Upper lobe of right lung (tissue), 1 donor: ENCODE measurements at regions not wholly inside any gene's neighbourhood (a gene's known extent, or its start where the extent isn't known, plus 50 kb on each side); places are given as distances from the start of the nearest gene placed in this dataset.

Experiments
- ATAC-seq: fragments of 200-7000 bp; cut with Tn5 transposase; one replicate; pipeline ENCODE4 v1.9.1; 2020; ENCODE audit warnings: mild to moderate bottlenecking, moderate library complexity
- DNase-seq: peaks from one replicate; pipeline ENCODE4 v3.0.0-alpha.2; 2020
- H3K27ac ChIP-seq: fragments of 200-600 bp; one replicate; pipeline ENCODE4 v1.8.0; 2022
- H3K27me3 ChIP-seq: fragments of 200-600 bp; one replicate; pipeline ENCODE4 v1.8.0; 2022; ENCODE audit warnings: mild to moderate bottlenecking
- H3K36me3 ChIP-seq: fragments of 200-600 bp; one replicate; pipeline ENCODE4 v1.8.0; 2022
- H3K4me1 ChIP-seq: fragments of 200-600 bp; one replicate; pipeline ENCODE4 v1.8.0; 2022
- H3K4me3 ChIP-seq: fragments of 200-600 bp; one replicate; pipeline ENCODE4 v1.8.0; 2022; ENCODE audit warnings: mild to moderate bottlenecking
- H3K9me3 ChIP-seq: fragments of 200-600 bp; one replicate; pipeline ENCODE4 v1.8.0; 2022
- CTCF ChIP-seq: fragments of 200-600 bp; IDR thresholded peaks from one replicate; pipeline ENCODE4 v1.8.0; 2022; ENCODE audit warnings: antibody characterized with exemption
- intact Hi-C: fragments of 100-400 bp; cut with DNase I; formaldehyde crosslinking; loops from one replicate; pipeline ENCODE4 v1.11.0; 2022
- donor health status: DM: no; HTN: yes; CAD: no; lungs with severe emphysema.

GRCh38 chr13:31433746-31434145 is 234.0 kb downstream of the B3GLCT start:
- DNase-seq, result no peak
- Histone ChIP-seq H3K27ac (no peak overlapping the region), H3K36me3 (no peaks in the 10 kb centered on the region), H3K4me1 (no peaks in the 10 kb centered on the region), H3K27me3 (no peaks in the 10 kb centered on the region), H3K4me3 (no peak overlapping the region), H3K9me3 (no peaks in the 10 kb centered on the region)
- no peak for TF ChIP-seq CTCF
- intact Hi-C loops, result loop anchor here (10.0 kb wide), 1 partner anchor 301 kb away; the partner anchor contains the start of gene RXFP2
- ATAC-seq, result no peak

- no peak overlapping the region for H3K27ac ChIP-seq
- no peak overlapping the region for H3K4me3 ChIP-seq
- H3K4me1 ChIP-seq, result no peaks in the 10 kb centered on the region
- H3K27me3 ChIP-seq, result no peaks in the 10 kb centered on the region
- no peaks in the 10 kb centered on the region for H3K36me3 ChIP-seq
- no peaks in the 10 kb centered on the region for H3K9me3 ChIP-seq
- intact Hi-C loops, result loop anchor here (10.0 kb wide), 1 partner anchor 300 kb away; the partner anchor contains the start of gene RXFP2
- DNase-seq, result no peak
- TF ChIP-seq CTCF, result no peak
- no peak for ATAC-seq
Measured at GRCh38 chr13:31434613-31435012, 234.8 kb downstream of the B3GLCT start.

GRCh38 chr13:31435536-31435935 is 235.8 kb downstream of the B3GLCT start:
- Histone ChIP-seq H3K4me1 (no peaks in the 10 kb centered on the region), H3K9me3 (no peaks in the 10 kb centered on the region), H3K36me3 (no peaks in the 10 kb centered on the region), H3K27me3 (no peaks in the 10 kb centered on the region), H3K4me3 (no peak overlapping the region), H3K27ac (no peak overlapping the region)
- ATAC-seq, result no peak
- DNase-seq, result no peak
- no peak for TF ChIP-seq CTCF
- intact Hi-C loops, result loop anchor here (10.0 kb wide), 1 partner anchor 299 kb away; the partner anchor contains the start of gene RXFP2

- Histone ChIP-seq H3K27ac (no peak overlapping the region), H3K27me3 (no peaks in the 10 kb centered on the region), H3K4me1 (no peaks in the 10 kb centered on the region), H3K36me3 (no peaks in the 10 kb centered on the region), H3K9me3 (no peaks in the 10 kb centered on the region), H3K4me3 (no peak overlapping the region)
- no peak for DNase-seq
- intact Hi-C loops, result loop anchor here (10.0 kb wide), 1 partner anchor 298 kb away; the partner anchor contains the start of gene RXFP2
- no peak for TF ChIP-seq CTCF
- peak; percentile 49 for ATAC-seq
Measured at GRCh38 chr13:31436478-31436877, 236.7 kb downstream of the B3GLCT start.

- H3K4me1 ChIP-seq, result no peaks in the 10 kb centered on the region
- no peaks in the 10 kb centered on the region for H3K36me3 ChIP-seq
- no peak overlapping the region for H3K4me3 ChIP-seq
- no peak for TF ChIP-seq CTCF
- ATAC-seq (no peak), DNase-seq (no peak)
- H3K27me3 ChIP-seq, result no peaks in the 10 kb centered on the region
- intact Hi-C loops, result loop anchor here (10.0 kb wide), 1 partner anchor 297 kb away; the partner anchor contains the start of gene RXFP2
- no peaks in the 10 kb centered on the region for H3K9me3 ChIP-seq
- H3K27ac ChIP-seq, result no peak overlapping the region
Measured at GRCh38 chr13:31437975-31438374, 238.2 kb downstream of the B3GLCT start.

GRCh38 chr13:31440132-31440531 is 240.4 kb downstream of the B3GLCT start:
- intact Hi-C loops, result no loop called here
- H3K36me3 ChIP-seq, result no peaks in the 10 kb centered on the region
- H3K27me3 ChIP-seq, result no peaks in the 10 kb centered on the region
- no peak overlapping the region for H3K4me3 ChIP-seq
- H3K9me3 ChIP-seq, result no peaks in the 10 kb centered on the region
- TF ChIP-seq CTCF, result no peak
- no peaks in the 10 kb centered on the region for H3K4me1 ChIP-seq
- ATAC-seq (no peak), DNase-seq (no peak)
- no peak overlapping the region for H3K27ac ChIP-seq
